Left lobe of liver (tissue), 2 donors: ENCODE measurements at regions not wholly inside any gene's neighbourhood (a gene's known extent, or its start where the extent isn't known, plus 50 kb on each side); places are given as distances from the start of the nearest gene placed in this dataset.

Source experiments
- ATAC-seq: fragments of 200-7000 bp; cut with Tn5 transposase; one replicate; pipeline ENCODE4 v1.9.1; 2020; ENCODE audit warnings: mild to moderate bottlenecking, moderate library complexity
- DNase-seq: peaks from one replicate; pipeline ENCODE4 v3.0.0-alpha.2; 2020; ENCODE audit warnings: low spot score
- donor health status: DM: no; HTN: no; CAD: no; lungs with moderate emphysema.
- donor health status: DM: no; HTN: yes; CAD: no.

DNA sequence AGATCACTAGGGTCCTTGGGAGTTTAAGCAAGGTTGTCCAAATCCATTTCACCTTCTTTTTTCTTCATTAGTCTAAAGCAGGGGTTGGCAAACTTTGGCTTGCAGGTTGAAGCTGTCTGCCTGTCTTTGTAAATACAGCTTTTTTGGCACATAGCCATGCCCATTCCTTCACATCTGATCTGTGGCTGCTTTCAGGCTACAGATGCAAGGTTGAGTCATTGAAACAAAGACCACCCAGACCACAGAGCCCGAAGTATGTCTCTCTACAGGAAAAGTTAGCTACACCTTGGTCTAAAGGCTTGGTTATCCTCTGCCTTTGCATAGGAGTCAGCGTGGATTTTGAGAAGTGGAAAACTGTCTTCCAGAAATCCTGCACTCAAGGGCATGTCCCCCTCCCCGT lies 238.1 kb upstream of the STS start:
- DNase-seq (no peak), ATAC-seq (no peak)

DNA sequence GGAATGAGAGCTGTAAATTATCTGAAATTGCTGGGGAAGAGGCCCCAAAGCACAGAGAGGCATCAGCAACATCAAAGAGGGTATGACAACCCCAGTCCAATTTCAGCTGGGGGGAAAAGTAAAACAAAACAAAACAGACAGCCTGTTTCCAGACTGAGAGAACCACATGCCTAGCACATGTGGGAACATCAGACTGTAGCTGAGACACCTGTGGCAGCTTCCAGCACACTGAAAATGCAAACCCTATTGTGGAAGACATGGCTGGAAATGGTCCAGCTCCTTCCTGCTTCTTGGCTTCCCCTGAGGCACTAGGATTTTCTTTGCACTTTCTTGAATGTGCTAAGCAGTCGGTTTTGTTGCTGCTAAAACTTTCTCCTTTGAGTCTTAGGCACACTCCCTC lies 240.9 kb upstream of the STS start:
- ATAC-seq: no peak
- no peak for DNase-seq

DNA sequence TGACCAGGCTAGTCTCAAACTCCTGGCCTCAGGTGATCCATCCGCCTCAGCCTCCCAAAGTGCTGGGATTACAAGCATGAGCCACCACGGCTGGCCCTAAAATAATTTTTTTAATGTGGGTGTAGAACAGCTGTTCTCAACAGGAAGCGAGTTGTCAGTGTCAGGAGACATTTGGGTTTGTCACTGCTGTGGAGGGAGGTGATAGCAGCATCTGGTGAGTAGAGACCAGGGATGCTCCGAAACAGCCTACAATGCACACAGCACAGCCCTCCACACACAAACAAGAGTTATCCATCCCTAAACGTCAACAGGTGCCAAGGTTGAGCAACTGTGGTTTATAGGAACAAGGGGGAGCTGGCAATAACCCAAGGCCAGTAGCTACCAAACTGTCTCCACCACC lies 243.4 kb upstream of the STS start:
- DNase-seq (no peak), ATAC-seq (no peak)

DNA sequence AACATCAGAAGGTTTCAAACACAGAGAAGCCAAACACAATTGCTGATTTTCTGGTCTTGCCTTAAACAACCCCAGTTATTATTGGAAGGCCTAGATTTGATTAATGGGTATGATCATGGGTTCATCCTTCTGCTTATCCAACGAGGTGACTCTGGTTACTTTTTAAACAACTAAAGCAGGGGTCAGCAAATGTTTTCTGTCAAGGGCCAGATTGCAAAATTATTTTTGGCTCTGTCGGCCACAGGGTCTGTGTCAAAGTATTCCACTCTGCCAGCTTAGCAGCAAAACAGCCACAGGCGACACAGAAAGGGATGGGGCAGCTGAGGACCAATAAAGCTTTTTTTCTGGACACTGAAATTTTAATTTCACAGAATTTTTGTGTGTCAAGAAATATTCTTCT lies 249.1 kb upstream of the STS start:
- ATAC-seq: peak; percentile 88
- DNase-seq: peak; percentile 75

DNA sequence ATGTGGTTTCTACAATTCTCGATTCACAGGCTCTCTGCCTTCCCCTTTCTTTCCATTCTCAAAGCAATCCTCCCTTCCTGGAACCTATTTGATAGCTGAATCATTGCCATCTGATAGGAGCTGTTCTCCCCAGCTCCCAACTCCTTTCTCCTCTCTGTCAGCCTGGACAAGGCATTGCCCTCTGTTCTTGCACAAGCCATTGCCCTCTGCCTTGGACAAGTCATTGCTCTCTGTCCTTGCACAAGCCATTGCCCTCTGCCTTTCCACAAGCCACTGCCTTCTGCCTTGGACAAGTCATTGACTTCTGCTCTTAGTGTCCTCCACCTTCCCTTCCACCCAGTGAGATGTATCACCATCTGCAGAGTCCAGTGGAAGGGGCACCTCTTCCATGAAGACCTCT lies 256.1 kb upstream of the STS start:
- peak; percentile 79 for DNase-seq

DNA sequence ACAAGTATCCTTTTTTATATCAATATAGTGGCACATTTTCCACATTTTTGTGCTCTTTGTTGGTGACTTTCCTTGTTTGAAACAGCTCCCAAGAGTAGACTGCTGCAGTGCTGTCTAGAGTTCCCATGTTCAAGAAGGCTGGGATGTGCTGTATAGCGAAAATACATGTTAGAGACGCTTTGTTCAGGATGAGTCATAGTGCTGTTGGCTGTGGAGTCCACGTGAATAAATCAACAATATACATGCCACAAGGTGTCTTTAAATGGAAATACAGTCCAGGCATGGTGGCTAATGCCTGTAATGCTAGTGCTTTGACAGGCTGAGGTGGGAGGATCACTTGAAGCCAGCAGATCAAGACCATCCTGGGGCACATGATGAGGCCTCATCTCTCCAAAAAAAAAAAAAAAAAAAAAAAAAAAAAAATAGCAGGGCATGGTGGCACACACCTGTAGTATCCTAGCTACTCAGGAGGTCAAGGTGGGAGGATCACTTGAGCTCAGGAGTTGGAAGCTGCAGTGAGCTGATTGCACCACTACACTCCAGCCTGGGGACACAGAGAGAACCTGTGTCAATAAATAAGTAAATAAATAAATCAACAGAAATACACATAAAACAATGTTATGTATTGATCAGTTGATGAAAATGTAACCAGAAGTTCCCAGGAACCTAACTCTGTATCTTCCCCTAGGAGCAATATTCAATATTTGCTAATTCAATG lies 256.8 kb upstream of the STS start:
- ATAC-seq (peak; percentile 61), DNase-seq (no peak)

More for the DNA sequence above, 256.1 kb upstream of the STS start:
- ATAC-seq: peak; percentile 96

DNA sequence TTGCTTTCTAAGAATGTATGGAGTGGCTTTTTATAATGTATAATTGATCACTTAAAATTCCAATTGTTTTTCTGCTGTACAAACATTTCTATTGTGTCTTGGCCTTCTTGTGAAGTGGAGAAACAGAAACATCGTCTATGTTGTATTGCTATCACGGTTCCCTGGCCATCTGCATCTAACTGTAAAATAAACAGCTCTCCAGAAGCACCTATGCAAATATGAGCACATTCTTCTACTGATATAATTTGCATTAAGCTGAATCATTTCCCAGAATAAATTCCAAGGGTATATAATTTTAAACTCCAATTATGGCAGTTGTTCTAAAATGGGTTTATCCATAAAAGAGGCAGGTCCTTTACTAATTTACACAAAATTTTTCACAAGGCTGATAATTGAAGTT lies 261.6 kb upstream of the STS start:
- ATAC-seq: no peak

DNA sequence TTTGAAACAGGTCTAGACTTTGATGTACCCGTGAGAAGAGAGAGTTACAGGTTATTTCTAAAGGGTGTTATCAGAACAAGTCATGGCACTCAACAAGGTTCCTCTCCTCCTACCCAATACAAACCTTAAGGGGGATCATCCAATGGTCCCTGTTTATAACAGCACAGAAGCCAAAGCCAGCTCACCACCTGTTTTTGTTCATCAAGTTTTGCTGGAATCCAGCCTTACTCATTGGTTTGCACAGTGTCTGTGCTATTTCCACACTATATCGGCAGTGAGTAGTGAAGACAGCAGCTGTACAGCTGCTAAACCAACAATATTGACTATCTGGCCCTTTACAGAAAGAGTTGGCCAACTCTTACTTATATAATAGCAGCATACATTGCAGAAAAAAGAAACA lies 262.1 kb upstream of the STS start:
- DNase-seq: no peak
- no peak for ATAC-seq

More for the DNA sequence above, 261.6 kb upstream of the STS start:
- DNase-seq: no peak

DNA sequence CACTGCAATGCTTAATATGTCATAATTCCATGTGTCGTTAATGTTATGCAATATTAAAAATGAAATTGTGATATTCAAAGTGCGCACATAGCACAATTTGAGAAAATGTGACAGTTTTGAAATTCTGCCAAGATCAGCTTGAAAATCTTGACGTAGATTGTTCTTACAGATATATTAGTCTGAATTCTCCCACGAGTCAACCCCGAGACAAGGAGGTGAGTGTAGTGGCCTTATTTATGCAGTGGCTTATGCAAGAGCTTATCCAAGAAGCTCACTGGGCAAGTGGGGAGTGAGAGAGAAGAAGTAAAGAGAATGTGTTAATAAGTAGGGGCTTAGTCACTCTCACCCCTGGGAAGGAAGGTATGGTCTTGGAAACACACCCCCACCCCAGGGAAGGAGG lies 286.1 kb upstream of the STS start:
- no peak for ATAC-seq
- no peak for DNase-seq

DNA sequence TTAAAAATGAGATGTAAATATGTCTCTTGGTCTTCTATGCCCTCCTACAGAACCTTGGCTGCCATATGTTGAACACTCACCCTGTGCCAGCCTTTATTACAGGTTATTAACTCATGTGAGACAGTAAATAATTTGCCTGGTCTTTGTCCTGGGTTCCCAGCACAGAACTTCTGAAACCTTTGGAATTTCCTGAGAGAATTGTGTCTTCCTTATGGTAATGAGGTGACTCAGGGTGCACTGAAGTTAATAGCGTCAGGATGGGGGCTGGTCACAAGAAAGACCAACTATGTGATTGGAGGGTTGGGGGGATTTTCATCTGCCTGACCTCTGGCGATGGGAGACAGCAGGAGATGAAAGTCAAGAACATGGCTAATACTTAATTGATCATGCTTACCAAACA lies 289.8 kb upstream of the STS start:
- ATAC-seq (no peak), DNase-seq (no peak)

DNA sequence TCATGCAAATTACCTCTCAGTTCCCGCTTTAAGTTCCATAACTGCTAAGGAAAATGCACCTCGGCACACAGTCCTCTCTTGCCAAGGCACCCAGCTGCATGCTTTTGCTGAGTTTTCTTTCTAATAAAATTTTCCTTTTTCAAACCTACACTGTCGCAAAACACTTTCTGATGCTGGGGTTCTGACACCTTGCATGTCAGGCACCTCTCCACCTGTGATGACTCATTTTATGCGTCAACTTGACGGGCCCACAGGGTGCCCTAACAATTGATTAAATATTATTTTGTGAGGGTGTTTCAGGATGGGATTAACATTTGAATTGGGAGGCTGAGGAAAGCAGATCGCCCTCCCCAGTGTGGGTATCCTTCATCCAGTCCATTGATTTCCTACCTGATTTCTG lies 291.0 kb upstream of the STS start:
- DNase-seq (no peak), ATAC-seq (no peak)

DNA sequence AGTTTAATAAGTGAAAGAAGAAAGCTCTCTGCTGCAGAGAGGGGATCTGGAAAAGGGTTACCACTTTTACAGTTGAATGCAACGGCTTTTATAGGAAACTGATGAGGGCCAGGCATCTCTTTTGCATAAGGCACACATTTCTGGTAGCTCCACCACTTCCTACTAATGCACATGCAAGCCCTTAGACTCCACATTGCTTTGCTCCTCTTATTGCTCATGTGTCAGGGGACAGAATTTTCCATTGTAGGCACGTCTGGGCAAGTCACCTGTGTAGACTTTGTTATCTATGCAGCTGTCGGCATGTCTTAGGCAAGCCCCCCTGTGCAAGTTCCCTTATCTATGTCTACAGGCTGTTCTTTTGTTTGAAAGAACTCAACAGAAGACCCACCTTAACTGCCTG lies 294.6 kb upstream of the STS start:
- ATAC-seq (no peak), DNase-seq (no peak)

DNA sequence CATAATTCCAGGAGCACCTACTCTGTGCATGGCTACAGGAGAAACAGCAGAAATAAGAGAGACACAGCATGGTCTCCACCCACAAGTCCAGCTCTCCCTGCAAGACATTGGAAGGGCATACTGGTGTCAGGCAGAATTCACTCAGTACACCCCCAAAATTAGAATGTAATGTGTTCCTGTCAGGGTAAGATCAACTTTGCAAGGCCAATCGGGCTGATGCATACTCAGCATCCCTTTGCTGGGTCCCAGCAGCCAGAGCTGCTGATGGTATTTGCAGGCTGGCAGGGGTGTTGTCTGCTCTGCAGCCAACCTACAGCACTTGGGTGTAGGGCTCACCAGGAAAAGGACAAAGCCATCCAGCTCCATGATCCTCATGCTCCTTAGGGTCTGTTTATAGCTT lies 295.4 kb upstream of the STS start:
- ATAC-seq (no peak), DNase-seq (no peak)

DNA sequence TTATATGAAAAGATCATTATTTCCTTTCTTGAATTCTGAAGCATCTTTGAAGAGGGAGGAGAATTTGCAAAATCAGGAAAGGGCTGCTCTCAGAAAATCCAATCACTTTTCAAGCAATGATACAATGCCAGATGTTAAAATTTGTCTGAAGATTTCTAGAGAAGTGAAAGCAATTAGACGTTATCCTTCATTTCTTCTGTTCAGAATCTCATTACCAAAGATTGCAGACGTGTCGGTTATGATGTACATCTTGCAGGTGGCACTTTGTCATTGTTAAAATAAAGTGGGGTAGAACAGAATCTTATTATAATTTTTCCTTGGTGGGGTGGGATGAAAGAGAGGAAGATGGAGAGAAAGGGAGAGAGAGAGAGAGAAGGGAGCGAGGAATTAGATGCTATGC lies 296.4 kb upstream of the STS start:
- no peak for DNase-seq

DNA sequence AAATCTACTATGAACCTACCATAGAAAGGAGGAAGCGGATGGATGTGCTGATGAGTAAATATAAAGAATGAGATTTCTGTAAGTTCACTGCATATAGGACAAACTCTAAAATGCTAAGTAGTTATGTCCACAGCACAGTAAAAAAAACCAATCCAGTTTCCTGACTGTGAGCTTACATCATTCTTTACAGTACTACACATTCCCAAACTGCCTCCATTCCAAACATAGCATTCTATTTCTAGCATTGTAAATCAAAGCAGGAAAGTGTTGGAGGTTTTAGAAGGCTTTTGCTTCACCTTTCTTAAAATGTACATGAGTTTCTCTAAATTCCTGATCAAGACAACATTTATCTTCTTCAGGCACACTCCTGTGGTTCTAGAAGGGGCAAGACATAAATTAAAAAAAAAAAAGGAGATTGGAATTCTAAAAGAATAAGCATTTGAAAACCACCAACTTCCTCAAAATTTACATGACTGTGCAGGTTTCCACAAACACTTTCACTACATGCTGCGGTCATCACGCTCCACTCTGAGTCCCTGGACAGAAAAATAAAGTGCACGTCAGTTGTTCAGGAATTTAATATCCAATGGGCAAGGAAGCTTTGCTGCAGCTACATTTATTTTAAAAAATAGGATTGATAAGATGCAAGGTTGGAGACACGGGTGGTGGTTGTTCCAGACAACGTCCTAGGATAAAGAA lies 297.6 kb upstream of the STS start:
- DNase-seq: no peak
- ATAC-seq: no peak

More for the DNA sequence above, 296.4 kb upstream of the STS start:
- no peak for ATAC-seq

DNA sequence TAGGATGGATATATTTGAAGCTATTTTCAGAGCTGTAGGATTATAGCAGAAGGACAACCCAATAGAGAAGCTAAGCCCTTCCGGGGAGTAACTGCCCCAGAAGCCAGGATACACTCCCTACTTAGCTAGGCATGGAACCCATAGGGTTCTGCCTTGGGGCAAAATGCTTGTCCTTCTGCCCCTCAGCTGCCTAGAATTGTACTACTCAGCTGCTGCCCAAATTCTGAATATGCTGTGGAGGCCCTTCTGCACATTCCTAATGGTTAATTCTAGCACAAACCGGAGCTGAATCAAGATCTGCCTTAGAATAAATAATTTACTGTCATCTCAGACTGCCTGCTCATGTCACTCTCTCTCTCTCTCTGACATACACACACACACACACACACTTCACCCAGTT lies 297.7 kb upstream of the VCX3A start:
- DNase-seq (no peak), ATAC-seq (no peak)

DNA sequence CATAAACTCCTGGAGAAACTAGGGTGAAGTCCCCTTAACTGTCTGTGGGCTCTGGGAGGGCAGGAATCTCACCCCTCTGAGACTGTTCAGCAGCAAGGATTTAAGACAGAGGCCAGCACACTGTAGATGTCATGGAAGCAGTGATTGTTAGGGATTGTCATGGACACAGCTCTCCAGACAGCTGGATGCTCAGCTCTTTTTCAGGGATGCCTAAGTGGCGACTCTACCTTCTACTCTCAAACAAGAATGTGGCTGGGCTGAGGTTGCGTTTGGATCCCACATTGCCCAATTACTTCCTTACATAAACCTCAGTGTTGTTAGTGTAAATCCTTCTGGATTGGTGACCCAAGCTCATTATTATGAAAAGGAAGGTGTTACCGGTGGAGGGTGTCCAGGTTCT lies 291.9 kb upstream of the VCX3A start:
- DNase-seq: no peak

DNA sequence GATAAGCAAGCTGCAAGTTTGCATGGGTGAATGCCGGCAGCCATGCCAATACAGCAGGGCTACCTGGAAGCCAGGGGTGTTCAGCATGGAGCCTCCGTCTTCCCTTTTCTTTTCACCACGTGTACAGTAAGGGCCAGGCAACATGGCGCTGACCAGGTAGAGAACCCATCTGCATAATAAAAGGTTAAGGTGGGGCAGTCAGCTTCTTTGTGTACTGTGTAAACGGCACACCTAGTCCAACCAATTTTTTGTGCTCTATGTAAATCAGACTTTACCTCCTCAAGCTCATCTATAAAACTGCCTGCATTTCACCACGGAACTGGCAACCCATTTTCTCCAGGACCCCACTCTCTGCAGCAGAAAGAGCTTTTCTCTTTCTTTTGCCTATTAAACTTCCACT lies 286.8 kb upstream of the VCX3A start:
- DNase-seq: no peak
- ATAC-seq: no peak

More for the DNA sequence above, 291.9 kb upstream of the VCX3A start:
- ATAC-seq: no peak

DNA sequence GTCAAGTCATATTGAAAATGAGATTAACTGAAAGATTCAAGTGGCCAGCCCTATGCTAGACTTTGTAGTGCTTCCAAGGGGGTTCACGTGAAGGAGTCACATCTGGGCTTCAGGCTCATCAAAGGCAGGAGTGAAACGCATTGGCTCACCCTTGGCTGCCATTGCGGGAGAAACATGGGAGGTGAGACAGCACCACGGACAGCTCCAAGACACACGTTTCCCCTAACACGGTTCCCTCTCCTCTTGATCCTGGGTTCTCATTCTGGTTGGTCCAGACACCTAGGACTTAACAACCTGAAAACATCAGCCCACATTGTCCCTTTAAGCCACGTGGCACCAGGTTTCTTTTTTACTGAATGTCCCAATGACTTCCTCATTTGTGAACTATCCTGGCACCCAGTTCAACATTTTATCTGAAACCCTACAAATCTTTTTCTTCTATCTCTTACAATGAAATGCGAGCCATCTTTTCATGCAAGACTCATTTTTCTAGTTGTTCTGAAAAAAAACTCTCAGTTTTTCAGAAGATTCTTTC lies 279.0 kb upstream of the VCX3A start:
- no peak for DNase-seq
- no peak for ATAC-seq

DNA sequence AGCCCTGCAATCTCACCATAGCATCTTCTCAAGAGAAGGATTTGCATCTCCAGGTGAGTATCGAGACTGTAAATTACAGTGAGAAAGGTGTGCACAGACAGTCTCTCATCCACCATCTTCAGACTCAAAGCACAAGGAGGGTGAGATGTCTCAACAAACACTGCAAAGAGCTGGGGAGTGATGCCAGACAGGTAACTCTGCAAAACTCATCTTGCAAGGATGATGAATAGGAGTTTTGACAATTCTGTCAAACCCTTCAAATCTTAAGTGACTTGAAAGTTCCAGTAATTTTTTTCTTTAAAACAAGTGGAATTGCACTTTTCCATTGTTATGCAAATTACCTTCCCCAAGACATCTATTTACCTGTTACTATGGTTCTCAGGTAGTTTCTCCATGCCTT lies 277.2 kb upstream of the VCX3A start:
- DNase-seq: no peak
- no peak for ATAC-seq

DNA sequence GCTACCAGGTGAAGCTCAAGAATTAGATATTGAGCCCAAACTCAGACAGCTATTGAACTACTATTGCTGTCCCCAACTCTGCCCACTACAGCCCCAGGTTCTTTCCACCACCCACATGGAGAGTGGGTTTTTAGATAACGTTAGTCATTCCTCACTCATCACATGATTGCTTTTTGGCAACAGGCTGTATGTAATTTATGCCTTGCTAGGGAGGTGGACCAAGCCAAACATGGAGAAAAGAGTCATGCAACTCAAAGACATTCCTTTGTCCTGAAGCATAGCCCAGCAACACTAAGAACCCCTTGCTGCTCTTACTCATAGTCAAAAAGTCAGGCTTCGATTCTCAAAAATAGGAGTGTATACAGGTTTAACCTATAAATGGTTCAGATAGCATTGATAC lies 275.9 kb upstream of the VCX3A start:
- ATAC-seq (no peak), DNase-seq (no peak)

DNA sequence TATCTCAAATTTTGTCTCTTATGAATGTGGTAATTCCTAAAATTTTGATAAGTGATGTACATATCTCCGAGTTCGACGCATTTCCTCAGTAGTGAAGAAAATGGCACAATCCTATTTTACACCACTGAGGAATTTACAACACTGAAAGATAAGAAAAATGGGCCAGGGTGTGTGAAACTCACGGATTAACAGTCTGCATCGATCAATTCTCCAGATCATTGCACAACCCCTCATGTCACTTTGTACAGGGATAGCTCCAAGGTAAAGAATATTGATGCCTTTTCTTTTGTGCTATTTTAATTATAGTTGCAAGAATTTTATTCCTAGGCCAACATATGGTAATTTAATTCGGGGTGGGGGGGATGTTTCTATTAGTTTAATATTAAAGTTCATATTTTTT lies 268.7 kb upstream of the VCX3A start:
- DNase-seq (no peak), ATAC-seq (peak; percentile 59)

DNA sequence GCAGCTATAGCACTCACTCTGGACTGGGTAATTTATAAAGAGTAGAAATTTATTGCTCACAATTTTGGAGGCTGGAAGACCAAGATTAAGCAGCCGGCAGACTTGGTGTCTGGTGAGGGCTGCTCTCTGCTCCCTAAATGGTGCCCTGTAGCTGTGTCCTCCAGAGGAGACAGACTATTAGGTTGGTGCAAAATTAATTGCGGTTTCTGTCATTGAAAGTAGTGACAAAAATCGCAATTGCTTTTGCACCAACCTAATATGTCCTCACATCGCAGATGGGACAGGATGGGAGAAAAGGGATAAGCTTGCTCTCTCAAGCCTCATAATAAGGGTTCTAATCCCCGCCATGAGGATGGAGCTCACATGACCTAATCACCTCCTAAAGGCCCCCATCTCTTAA lies 258.1 kb upstream of the VCX3A start:
- no peak for DNase-seq
- ATAC-seq: no peak
